GM19452 (cell line): ENCODE measurements at regions not wholly inside any gene's neighbourhood (a gene's known extent, or its start where the extent isn't known, plus 50 kb on each side); places are given as distances from the start of the nearest gene placed in this dataset.
"Not testable (repeated sequence)": the region's sequence is repeated elsewhere in the genome, so short reads cannot be mapped to it uniquely, and the experiment has no call there.

ENCODE experiments used
- ATAC-seq: cut with Tn5 transposase; IDR thresholded peaks from one replicate; pipeline ENCODE4 v1.9.1; 2021; ENCODE audit not compliant: unreplicated experiment

DNA sequence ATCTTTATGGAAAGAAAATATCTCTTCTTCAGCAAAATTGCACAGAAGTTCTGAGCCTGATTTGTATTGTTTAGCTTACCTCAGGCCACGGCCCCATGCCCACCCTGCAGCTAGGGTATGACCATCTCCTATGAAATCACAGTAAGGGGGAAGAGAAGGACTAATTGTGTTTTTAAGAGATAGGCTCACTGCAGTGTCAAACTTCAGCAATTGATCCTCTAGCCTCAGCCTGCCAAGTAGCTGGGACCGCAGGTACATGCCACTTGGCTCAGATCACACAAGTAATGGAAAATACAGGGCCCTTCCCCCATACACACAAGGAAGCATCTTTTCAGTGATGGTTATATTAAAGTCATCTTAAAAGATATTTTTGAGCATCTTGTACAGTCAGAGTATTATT, 60.0 kb downstream of the DMAC1 start:
- ATAC-seq: no peak

DNA sequence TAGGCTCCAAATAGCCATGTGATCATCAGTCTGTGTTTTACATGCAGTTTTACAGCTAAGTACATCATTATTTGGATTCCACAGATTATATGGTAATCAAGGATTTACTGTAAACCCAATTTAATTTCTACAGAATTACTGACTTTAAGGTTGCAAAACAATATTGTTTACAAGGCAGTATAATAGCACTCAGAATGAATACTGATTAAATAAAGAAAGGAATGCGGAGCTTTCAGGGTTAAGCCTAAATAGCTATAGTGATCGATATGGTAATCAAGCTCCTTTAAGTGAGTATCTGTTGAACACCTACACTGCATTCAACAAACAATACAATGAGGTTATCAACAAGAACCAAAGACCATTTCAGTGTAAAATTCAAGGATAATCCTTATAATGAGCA, 64.3 kb downstream of the DMAC1 start:
- no peak for ATAC-seq

DNA sequence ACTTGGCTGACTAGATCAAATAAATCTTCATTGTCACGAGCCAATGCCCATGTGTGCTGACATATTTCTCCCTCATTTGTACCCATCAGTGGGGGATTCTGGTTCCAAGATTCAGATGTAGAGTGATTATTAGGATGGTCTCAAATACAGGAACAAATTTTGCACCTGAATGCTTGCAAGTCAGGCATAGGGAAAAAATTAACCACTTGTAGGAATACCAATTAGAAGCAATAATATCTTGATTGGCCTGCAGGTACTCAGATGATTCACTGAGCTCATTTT, 69.5 kb downstream of the DMAC1 start:
- no peak for ATAC-seq

DNA sequence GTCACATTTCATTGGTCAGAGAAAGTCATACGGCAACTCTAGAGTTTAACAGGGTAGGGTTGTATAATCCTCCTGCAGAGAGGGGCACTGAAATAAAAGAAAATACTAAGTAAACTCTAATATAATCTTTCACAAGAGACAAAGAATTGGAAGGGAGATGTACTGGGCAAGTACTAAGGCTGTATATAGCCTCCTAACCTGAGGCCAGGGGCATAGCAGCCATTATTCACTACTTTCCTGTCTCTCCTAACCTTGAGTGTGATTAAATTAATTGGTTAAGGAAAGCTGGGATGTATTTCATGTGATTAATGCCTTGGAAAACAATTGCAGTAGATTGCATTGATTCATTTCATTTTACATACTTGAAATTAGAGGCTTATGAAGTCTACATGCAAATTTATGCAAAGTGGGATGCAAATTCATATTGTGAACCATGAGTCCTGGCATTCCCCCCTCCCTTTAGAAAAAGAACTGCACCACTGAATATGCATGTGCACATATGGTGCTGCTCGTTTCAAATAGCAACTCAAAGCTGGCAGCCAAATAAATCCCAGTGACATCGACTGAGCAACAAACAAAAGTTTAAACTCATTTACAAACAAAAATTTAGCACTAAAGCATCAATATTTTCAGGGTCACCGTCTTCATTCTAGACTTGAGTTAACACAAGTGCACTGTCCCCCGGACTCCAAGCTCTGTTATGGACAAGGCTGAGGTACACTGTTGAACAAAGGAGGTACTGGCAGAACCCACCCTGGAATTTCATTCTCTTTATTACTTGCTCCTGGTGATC, 70.0 kb downstream of the DMAC1 start:
- ATAC-seq: no peak

DNA sequence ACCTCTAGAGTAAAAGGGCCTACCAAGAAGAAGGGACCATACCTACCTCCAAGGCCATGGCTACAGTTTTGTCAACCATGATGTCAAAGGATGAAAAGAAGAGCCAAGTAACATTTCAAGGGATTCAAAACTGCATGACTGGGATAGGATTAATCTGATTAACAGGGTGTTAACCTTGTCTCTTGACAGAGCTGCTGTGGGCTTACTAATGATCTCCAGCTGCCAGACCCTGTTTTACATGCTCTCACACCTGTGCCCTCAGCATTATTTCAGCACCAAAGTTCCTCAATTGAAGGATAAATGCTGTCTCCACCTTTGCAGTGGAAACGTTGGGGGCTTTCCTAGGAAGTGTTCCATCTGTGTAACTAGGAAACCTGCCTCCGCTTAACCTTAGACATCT, 78.3 kb downstream of the DMAC1 start:
- ATAC-seq: no peak

DNA sequence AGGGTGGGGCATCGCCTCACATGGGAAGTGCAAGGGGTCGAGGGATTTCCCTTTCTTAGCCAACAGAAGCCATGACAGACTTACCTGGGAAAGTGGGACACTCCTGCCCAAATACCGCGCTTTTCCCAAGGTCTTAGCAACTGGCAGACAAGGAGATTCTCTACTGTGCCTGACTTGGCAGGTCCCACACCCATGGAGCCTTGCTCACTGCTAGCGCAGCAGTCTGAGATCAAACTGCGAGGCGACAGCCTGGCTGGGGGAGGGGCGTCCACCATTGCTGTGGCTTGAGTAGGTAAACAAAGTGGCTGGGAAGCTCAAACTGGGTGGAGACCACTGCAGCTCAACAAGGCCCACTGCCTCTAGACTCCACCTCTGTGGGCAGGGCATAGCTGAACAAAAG, 86.5 kb downstream of the DMAC1 start:
- ATAC-seq: not testable (repeated sequence)

DNA sequence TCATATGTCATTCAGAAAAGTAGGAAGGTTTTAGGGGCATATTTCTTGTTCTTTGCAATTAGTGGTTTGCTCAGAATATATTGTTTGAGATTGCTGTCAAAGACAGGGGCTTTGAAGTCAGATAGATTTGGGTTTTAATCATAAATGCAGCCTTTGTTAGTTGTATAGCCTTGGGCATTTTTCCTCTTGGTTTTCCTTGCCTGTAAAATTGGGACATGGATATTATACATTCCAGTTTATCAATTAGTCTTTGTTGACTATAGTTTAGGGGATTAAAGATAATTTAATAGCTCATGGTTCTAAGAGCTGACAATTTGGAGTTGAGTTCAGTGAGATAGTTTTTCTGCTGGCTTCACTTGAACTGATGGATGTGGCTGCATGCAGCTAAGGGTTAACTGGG, 88.9 kb downstream of the DMAC1 start:
- ATAC-seq: no peak

DNA sequence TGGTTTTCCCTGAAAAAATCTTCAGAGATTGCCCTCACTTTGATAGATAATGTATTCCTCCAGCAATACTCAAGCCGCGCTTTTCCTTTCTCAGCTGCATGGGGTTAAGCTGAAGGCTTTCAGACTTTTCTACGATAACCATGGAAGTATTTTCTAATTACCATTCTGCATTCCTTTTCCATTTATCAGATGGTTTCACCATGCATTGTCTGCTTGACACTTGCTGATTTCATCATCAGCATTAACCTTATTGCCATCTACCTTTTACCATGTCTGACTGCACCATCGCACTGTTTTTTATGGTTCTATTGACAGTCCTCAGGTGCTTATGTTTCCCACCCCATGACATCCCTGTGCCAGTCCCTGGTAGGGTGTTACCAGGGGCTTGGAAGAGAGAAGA, 91.6 kb downstream of the DMAC1 start:
- no peak for ATAC-seq

DNA sequence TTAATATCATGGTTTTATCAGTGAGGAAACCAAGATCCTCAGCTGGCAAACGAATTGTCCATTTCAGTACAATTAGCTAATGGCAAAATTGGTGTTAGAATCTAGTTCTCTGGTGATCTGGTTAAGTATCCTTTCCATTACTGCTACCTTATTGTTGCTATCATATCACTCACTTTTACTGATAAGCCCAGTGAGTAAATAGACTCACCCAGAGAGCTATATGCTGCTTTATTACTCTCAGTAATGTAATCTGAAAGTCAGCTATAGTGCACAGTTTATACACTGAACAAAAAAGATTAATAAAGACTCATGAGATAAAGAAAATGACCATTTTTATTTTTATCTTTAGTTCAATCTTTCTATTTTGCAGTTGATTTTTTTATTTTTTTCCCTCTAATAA, 95.0 kb downstream of the DMAC1 start:
- ATAC-seq: no peak

DNA sequence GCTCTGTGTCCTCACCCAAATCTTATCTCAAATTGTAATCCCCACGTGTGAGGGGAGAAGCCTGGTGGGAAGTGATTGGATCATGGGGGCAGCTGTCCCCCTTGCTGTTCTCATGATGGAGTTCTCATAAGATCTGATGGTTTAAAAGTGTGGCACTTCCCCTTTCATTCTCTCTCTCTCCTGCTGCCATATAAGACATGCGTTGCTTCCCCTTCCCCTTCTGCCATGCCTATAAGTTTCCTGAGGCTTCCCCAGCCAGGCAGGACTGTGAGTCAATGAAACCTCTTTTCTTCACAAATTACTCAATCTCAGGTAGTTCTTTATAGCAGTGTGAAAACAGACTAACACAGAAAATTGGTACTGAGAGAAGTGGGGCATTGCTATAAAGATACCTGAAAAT, 107.7 kb downstream of the DMAC1 start:
- no peak for ATAC-seq

DNA sequence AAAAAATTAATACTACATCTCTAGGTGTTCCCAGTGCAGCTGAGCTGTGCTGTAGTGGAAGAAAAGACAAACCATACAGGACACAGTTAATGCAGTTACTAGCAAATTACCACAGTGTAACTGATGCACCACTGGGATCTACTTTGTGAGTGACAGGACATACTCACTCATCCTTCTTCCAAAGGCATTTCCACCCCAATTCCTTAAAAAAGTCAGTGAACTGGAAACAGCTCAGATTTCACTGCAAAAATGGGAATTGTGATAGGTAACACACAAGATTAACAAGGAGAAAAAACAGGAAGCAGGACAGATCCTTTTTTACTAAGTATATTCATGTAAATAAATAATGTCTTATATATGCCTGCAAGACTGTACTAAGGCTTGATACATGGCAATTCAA, 109.6 kb downstream of the DMAC1 start:
- no peak for ATAC-seq

DNA sequence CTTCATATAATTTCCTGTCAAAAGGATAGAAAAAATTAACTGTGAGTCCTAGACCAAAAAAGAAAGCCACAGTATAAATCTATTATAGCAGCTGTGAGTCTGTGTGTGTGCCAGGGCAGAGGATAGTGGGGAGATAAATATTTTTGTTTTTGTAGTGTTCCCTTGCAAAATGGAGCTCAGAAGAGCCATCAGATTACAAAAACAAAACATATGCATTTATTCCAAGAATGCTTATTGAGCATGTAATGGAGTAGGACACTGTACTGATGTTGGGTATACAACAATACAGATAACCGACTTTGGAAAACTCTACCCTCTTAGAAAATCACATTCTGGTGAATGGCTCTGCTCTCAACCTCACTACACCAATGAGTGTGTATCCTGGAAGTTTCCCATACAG, 111.0 kb downstream of the DMAC1 start:
- no peak for ATAC-seq

DNA sequence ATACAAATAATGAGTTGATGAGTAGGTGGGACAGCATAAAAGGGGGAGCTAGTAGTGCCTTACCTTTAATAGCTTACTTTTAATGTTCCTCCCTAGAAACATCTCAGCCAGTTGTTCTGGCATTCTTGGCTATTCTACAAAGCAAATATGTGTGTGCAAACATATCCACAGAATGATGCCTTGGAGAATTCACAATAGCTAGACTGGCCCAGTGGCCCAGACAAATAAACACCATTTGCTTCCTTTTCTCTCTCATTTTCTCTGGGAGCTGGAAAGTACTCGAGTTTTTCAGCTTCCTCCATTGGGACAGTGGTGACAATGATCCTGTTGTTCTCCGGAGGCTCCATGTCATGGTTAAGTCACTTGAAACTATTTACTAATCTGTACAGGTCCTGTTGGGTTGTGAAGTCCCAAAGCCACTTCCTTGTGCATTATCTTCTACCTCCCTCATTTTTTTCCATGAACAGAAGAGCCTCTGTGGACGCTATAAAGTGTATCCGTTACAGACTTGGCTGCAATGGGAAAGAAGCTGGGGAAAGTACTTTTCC, 122.9 kb downstream of the DMAC1 start:
- ATAC-seq: no peak

DNA sequence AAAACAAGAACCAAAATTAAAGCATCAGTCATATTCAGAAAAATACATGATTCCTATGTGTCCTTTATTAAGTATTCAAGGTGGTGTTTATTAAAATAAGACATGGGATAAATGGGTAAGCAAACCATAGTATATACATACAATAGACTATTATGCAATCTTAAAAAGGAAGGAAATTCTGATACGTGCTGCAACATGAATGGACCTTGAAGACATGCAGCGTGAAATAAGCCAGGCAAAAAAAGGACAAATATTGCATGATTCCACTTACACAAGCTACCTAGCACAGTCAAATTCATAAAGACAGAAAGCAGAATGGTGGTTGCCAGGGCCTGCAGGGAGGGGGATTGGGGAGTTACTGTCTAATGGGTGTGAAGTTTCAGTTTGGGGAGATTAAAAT, 127.7 kb downstream of the DMAC1 start:
- no peak for ATAC-seq

DNA sequence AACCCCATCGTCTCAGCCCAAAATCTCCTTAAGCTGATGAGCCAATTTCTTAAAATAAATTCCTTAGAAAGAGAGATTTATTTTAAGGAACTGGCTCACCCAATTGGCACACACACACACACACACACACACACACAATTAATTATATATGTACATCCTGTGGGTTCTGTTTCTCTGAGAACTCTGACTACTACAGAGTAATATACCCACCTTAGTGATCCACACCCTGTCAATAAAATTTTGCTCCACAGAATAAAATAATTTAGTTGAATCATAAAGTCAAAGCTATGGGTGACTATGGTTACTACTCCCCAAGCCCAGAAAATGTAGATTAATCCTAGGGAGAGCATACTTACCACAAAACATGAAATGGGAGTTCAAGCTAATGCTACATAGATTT, 131.0 kb downstream of the DMAC1 start:
- ATAC-seq: no peak

DNA sequence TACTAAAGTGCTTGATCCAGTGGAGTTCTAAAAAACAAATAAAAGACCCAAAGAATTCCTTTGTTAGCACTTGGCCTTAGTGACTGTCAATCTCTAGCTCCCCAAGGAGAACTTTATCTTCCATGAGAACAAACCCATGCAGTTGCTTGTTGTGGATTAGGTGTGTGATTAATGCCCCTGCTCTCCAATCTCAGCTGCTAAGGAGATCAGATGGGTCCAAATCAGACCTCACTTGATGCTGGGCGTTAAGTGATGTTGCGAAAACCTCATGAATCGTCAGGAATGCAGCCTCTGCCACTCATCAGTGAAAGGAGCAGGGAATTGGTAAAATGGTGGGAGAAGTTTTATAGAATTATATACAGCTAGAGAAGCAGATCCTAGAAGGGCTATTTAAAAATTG, 133.7 kb downstream of the DMAC1 start:
- no peak for ATAC-seq

DNA sequence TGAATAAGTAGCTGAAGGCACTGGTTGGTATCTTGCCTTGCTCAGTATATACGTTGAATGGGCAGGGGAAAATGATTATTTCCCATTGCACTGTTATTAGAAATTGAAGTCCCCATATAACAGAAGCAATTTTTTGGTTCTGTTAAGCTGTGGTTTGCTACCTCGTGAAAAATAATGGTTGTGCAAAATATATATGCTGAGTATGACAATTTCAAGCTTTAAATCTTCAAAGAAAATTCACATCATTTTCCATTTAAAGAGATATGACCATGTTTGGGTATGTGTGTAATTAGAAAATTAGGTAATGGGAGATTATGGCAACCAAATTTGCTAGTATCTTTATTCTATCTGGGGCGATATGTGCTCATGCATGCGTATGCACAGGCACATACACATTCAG, 139.8 kb downstream of the DMAC1 start:
- ATAC-seq: no peak

DNA sequence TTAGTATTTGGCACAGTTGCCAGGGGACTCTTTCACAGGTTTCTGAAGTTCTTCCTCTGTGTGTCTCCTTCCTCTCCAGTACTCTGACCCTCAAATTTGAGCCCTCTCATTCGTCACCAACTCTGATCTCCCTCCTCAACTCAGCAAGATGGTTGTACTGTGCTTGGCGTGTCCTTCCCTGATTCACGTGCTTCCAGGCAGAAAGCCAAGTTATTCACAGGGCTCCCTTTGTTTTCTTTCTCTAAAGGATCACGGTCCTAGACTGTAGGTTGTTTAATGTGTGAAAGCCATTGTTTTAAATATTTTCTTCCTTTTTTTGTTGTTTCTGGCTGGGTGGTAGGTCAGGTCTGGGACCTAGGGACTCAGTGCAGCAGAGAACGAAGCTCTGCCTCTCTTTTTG, 142.9 kb downstream of the DMAC1 start:
- ATAC-seq: no peak

DNA sequence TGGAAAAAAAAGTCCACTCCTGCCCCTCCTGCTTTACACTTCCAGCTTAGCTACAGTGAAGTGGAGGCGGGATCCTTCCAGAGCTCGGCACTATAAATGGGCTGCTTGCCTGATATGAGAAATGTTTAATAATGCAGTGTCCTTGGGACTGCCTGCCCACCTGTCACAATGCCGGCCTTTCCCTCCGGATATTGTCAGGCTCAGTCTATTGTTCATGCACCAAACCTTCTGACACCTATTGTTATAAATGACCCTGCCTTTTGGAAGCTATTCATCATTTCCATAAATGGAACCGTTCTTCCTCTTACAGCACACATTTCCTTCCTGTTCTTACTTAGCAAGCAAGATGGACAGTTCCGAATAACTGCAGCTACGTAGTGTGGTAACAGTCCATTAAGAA, 146.3 kb downstream of the DMAC1 start:
- ATAC-seq: no peak

DNA sequence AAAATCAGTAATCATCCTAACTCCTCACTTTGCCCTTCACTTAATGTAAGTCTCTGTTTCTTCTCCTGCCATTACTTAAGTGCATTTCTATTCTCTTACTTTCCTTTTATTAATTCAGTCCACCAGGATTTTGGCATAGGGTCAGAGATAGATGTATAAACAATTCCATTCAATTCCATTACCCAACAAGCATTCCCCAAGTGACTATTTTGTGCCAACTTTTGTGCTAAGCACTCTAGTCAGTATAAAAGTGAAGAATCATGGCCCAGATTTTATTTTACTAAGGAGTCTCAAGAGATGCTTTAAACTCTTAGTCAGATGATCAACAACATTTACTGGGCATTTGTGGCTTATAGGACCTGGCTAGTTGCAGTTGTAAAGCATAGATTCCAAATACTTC, 159.3 kb downstream of the DMAC1 start:
- ATAC-seq: no peak

DNA sequence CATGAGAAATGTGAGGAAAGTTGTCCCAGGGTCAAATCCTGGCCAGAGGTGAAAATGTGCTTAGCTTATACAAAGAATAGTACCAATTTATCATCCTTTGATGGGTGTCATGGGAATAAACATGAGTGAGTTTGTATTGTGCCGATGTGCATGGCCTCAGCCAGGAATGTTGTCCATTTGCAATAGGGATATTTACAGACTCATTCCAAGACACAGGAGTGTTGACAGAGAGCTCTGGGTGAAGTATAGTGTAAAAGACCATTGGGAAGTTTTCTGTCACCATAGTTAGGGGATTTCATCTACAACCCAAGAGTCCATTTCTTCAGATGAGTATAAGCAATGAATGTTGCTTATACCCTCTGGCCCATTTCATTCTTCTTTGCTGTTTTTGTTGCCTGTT, 160.1 kb downstream of the DMAC1 start:
- ATAC-seq: no peak

DNA sequence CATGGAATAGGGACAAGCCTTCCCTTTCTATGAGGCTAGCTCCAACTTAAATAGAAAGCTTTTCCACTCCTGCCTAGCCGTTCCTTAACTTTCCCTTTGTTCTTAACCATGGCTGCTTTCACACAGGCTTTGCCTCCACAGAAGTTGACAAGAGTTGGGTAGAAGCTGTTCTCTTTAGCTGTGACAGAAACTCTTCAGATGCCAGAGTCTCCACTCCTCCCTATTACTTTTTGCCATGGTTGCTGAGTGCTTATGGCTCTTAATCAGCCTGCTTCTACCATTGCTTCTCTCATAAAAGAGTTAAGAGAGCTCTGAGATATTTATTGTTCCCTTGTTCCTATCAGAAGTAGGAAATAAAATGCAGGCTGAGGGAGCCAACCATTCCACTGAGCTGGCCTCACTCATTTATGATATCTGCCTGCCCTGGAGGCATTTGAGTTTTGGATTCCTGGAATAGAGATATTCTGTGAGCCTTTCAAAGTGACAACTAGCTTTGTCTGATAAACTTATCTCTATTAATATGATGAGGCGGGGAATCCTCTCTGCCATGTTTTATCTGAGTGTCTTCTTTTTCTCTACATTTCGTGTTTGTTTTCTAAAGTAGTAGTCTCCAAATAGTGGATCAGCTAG, 162.6 kb downstream of the DMAC1 start:
- ATAC-seq: no peak

DNA sequence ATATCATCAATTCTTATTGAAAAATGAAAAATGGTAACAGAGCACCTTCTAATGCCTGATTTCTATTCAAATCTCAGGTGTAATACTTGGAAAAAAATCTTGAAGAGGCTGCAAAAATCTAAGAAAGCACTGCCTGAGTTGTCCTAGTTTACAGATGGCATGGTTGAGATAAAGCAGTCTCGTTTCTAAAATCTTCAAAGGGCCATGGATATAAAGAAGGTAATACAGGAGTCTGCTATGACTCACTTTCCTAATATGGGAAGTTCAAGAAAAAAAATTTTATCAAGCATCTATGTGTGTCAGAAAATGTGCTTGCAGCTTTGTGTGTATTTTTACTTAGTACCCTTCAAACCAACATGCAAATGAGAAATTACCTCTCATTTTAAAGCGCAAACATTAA, 163.3 kb downstream of the DMAC1 start:
- ATAC-seq: no peak
